NOMO-1 (cell line): ENCODE measurements at regions not wholly inside any gene's neighbourhood (a gene's known extent, or its start where the extent isn't known, plus 50 kb on each side); places are given as distances from the start of the nearest gene placed in this dataset.

Source experiments
- DNase-seq, 2 experiments: peaks; one replicate each; lab custom pipeline; 2025; ENCODE audit not compliant: unreplicated experiment in 2 of 2; lab: John Stamatoyannopoulos, UW

DNA sequence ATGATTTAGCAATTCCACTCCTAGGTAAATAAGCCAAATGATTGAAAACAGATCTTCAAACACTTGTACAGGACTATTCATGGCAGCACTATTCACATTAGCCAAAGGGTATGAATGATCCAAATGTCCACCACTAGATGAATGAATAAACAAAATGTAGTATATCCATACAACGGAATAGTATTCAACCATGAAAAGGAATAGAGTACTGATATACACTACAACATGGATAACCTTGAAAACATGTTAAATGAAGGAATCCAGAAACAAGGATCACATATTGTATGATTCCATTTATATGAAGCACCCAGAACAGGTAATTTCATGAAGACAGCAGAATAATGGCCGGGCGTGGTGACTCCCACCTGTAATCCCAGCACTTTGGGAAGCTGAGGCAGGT, 78.2 kb upstream of the IGF1R start:
- no peak for DNase-seq

DNA sequence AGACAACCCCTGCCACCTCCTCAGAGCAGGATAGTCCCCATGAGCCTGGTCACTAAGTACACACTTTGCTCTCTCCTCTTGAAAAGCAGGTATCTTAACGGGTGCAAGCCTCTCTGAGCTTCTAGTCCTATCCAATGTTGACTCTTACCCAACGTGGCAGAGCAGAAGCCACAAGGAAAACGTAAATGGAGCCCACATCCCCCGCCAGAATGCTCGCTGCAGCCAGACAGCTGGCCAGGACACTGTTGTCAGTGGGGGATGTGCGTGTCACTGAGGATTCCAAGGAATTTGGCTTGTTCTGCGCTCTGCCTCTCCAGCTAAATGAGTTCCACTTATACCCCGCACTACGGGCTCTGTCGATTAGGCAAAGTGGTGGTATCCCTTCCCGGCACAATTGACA, 67.8 kb upstream of the IGF1R start:
- no peak for DNase-seq

DNA sequence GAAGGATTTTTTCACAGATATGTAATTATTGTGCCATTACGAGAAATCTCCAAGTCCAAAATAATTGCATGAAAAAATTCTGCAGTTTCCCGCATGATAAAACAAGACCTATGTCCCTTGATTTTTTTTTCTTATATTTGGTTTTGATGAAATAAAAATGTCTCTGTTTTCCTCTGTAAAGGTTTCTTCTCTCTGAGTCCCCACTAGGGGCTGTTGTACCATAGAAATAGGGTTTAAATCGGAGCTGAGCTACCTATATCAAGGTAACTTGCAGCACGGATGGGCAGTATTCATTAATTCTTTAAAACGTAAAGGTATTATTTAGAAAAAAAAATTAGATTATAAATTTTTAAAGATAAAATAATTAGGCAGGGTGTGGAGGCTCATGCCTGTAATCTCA, 66.6 kb upstream of the IGF1R start:
- DNase-seq = no peak

DNA sequence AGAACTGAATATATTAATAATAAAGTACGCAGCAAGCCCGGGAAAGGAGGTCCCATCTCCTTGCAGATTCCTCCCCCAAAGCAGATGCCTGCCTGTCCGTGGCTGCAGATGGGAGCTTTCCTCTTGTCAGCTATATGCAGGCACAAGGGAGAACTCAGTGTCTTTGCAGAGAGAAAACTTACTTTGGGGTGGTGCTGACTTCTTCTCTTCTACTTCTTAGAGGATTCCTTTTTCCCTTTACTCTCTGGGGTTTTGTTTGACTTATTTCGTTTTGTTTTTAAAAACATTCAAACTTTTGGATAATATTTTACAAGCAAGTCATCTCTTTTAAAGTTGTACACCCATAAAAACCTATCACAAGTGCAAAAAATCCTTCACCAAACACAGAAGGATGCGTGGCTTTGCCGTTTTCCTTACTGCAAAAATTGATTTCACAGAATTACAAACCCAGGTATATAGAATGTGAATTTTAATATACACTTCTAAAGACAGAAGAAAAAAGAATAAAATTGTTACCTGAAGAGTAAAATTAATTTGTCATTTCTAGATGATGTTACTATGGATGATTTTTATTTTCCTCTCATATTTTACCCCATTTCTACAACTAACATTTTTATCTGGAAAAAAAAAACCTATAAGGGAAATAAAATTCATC, 65.3 kb upstream of the IGF1R start:
- DNase-seq = no peak

DNA sequence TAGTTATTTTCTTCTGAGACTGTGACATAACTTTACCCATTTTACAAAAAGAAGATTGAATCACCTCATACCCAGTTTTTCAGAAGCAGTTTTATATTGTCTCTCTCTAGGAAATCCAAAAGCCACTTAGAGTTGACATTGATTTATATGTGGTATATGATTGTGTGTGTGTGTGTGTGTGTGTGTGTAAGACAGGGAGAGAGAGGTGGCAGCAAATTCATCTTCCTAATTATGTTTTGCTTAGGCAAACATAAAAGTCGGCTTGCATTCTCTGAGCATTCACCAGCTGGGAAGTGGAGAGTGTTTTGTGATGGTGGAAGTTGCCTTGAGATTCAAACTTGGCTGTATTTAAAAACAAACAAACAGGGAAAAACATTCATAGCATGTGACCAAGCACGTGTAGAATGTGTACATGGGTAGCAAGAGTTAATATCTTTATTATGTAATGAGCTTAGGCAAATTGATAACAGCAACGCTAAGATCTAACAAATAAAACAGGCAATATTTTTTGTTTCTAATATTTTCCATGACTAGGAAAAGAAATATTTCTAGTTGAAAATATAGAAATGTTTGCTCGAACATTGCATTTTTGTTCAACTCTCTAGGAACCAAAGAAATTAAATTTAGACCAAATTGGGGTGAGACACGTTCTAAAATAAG, 64.4 kb upstream of the IGF1R start:
- no peak for DNase-seq

DNA sequence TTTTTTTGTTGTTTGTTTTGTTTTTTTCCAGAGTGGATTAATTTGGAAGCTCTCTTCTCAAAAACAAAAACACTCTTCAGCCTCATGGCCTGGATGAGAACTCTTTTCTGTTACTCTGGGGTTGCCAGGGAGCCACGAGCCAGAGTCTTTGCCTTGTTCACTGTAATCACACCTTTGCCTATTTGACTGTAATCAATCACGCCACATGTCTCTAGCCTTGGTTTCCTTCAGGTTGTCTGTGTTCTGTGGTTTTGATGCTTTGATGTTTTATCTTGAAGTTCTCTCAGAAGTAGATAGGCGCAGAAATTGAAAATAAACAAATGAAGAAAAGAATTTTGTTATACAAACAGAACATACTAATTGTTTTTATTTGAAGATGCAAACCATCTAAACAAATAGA, 62.3 kb upstream of the IGF1R start:
- no peak for DNase-seq

DNA sequence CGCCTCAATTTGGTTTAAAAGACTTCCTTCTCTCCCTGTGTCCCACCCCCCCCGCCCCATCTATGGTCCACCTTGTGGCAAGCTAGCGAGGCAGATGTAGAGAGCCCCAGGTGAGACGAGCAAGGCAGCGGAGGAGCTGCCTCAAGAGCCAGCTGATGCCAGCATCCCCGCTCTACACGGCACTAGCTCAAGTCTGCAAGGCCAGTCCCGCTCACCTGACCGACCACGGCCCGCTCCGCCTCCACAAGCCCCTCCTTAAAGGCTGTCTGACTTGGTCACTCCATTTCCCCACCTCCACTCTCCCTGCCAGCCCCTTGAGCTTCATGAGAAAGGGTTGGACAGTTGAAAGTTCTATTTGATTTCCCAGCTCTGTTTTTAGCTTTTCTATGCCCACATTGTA, 56.2 kb upstream of the IGF1R start:
- no peak for DNase-seq

DNA sequence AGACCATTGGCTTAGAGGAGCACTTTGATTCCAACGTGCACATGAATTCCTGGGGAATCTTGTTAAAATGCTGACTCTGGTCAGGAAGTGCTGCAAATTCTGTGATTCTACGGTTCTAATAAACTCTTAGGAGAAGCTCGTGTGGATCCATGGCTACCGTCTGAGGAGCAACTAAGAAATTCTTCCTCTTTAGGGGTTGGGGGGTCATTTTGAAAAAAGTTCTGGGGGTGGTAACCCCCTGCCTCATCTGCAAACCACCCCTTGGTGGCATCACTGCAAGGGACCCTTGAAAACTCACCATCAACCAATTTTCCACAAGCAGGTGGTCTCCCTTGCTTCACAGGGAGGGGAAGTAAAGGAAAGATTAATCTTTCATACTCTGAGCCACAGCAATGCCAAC, 52.2 kb upstream of the IGF1R start:
- DNase-seq = no peak

DNA sequence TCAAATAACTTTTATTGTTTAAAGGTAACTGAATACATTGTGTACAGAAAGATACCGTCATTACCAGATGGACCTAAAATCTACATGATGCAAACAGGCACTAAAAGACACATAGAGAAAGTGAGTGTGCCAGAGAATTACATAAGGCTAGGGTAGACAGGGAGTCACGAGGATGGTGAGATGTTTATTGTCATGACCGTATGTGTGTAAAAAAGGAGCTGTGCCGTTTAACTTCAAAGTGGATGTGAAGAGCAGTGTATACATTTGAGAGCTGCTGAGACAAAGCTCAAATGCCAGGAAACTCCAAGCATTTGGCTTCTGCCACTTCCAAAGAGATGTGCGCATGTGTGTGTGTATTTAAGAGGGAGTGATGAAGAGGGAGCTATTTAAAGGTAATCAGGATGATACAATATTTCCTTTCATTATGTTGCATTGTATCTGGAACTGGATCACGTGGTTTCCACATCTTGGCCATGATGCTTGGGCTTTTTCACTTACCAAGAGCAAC, 51.4 kb upstream of the IGF1R start:
- DNase-seq = no peak

DNA sequence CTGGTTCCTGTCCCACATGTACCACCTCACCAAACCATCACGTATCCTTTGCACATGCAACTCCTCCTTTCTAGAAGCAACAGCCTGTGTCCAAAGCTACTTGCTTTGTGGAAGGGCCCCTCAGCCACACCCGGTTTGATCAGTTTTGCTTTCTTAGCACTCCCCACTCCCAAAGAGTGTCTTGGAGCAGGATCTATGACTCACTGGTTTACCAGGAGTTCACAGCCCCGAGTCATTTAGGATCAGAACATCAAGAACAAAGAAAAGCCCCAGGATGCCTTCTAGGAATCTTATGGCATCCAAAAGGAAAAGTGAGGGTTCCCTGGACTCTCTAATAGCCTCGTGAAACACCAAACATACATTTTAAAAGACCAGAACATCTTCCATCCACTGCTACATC, 50.7 kb upstream of the IGF1R start:
- no peak for DNase-seq
